GM23338 (cell line): ENCODE measurements at regions not wholly inside any gene's neighbourhood (a gene's known extent, or its start where the extent isn't known, plus 50 kb on each side); places are given as distances from the start of the nearest gene placed in this dataset.

Source experiments
- ATAC-seq: fragments of 200-7000 bp; cut with Tn5 transposase; 3 replicates; pipeline ENCODE4 v1.9.1; 2020
- DNase-seq: peaks from one replicate; pipeline ENCODE4 v3.0.0-alpha.2; 2015; ENCODE audit warnings: low spot score
- H2AFZ ChIP-seq: fragments of 200-600 bp; sonication (generic); 2 replicates; pipeline ENCODE4 v1.8.0; 2016; ENCODE audit warnings: antibody characterized with exemption, mild to moderate bottlenecking, moderate library complexity
- H3F3A ChIP-seq: fragments of 200-600 bp; sonication (generic); replicated peaks from 2 replicates; pipeline ENCODE4 v1.8.0; 2017; ENCODE audit warnings: antibody characterized with exemption, mixed run types, low read depth
- H3K27ac ChIP-seq: fragments of 200-600 bp; sonication (generic); 2 replicates; pipeline ENCODE4 v1.6.1; 2016; ENCODE audit warnings: low read depth
- H3K27me3 ChIP-seq: fragments of 200-600 bp; sonication (generic); 2 replicates; pipeline ENCODE4 v1.8.0; 2016; ENCODE audit warnings: mild to moderate bottlenecking, mixed run types, moderate library complexity; ENCODE audit not compliant: insufficient read depth
- H3K36me3 ChIP-seq: fragments of 200-600 bp; sonication (generic); 2 replicates; pipeline ENCODE4 v1.8.0; 2016; ENCODE audit warnings: mild to moderate bottlenecking; ENCODE audit not compliant: insufficient read depth
- H3K4me1 ChIP-seq: fragments of 200-600 bp; sonication (generic); 2 replicates; pipeline ENCODE4 v1.8.0; 2016; ENCODE audit warnings: mild to moderate bottlenecking, moderate library complexity; ENCODE audit not compliant: insufficient read depth
- H3K4me2 ChIP-seq: fragments of 200-600 bp; sonication (generic); 2 replicates; pipeline ENCODE4 v1.7.1; 2017; ENCODE audit warnings: mixed run types
- H3K4me3 ChIP-seq: fragments of 200-600 bp; sonication (generic); 2 replicates; pipeline ENCODE4 v1.6.1; 2016; ENCODE audit warnings: mixed run types
- H3K79me2 ChIP-seq: fragments of 200-600 bp; sonication (generic); replicated peaks from 2 replicates; pipeline ENCODE4 v1.8.0; 2017; ENCODE audit warnings: mild to moderate bottlenecking; ENCODE audit not compliant: insufficient read depth
- H3K9me2 ChIP-seq: fragments of 200-600 bp; sonication (generic); 2 replicates; pipeline ENCODE4 v1.8.0; 2017; ENCODE audit not compliant: insufficient read depth
- H4K20me1 ChIP-seq: fragments of 200-600 bp; sonication (generic); replicated peaks from 2 replicates; pipeline ENCODE4 v1.8.0; 2017; ENCODE audit warnings: mild to moderate bottlenecking; ENCODE audit not compliant: insufficient read depth
- H3K27ac Mint-ChIP-seq: 2 replicates; pipeline ENCODE4 v1.8.0; 2020; ENCODE audit warnings: inconsistent platforms, mild to moderate bottlenecking, moderate library complexity, mixed read lengths
- H3K27me3 Mint-ChIP-seq: 3 replicates; pipeline ENCODE4 v1.8.0; 2022; ENCODE audit warnings: low read depth, mild to moderate bottlenecking, moderate library complexity, mixed read lengths, inconsistent platforms; ENCODE audit not compliant: insufficient read depth, poor library complexity
- H3K36me3 Mint-ChIP-seq: 3 replicates; pipeline ENCODE4 v1.8.0; 2021; ENCODE audit warnings: low read depth, mild to moderate bottlenecking, inconsistent platforms, moderate library complexity, mixed read lengths
- H3K4me1 Mint-ChIP-seq: 3 replicates; pipeline ENCODE4 v1.8.0; 2020; ENCODE audit warnings: mild to moderate bottlenecking, inconsistent platforms, mixed read lengths
- H3K4me3 Mint-ChIP-seq: 3 replicates; pipeline ENCODE4 v1.8.0; 2021; ENCODE audit warnings: moderate library complexity, mild to moderate bottlenecking, inconsistent platforms, mixed read lengths
- H3K9me3 Mint-ChIP-seq: 3 replicates; pipeline ENCODE4 v1.8.0; 2020; ENCODE audit warnings: moderate library complexity, mild to moderate bottlenecking, inconsistent platforms, mixed read lengths
- CREB1 ChIP-seq: fragments of 250-450 bp; sonication (Bioruptor Pico); IDR thresholded peaks from 2 replicates; pipeline ENCODE4 v1.5.0; 2020; ENCODE audit warnings: low read depth, mild to moderate bottlenecking, moderate library complexity
- CTCF ChIP-seq, 2 experiments: fragments of 200-600 bp in 1 of 2; sonication (generic) in 1 of 2; conservative IDR thresholded peaks; 2 replicates each; pipeline versions ENCODE4 v1.5.1 to v1.6.1; 2016 to 2017; ENCODE audit warnings: antibody characterized with exemption in 2 of 2, low read depth in 2 of 2, mild to moderate bottlenecking in 2 of 2, moderate library complexity in 1 of 2
- ETS1 ChIP-seq: IDR thresholded peaks from 2 replicates; pipeline ENCODE4 v1.6.1; 2016; ENCODE audit warnings: antibody characterized with exemption
- EZH2 ChIP-seq: fragments of 200-600 bp; sonication (generic); IDR thresholded peaks from one replicate; pipeline ENCODE4 v1.8.0; 2017; ENCODE audit warnings: antibody characterized with exemption, mild to moderate bottlenecking, low read depth; ENCODE audit not compliant: unreplicated experiment
- EZH2phosphoT487 ChIP-seq: fragments of 200-600 bp; sonication (generic); IDR thresholded peaks from one replicate; pipeline ENCODE4 v1.8.1; 2018; ENCODE audit warnings: antibody characterized with exemption; ENCODE audit not compliant: unreplicated experiment
- JUNB ChIP-seq: IDR thresholded peaks from one replicate; pipeline ENCODE4 v1.6.1; 2016; ENCODE audit warnings: antibody characterized with exemption; ENCODE audit not compliant: unreplicated experiment
- NANOG ChIP-seq: IDR thresholded peaks from 2 replicates; pipeline ENCODE4 v1.6.1; 2016; ENCODE audit warnings: antibody characterized with exemption, borderline replicate concordance
- POLR2AphosphoS5 ChIP-seq: IDR thresholded peaks from 2 replicates; pipeline ENCODE4 v1.6.1; 2016; ENCODE audit warnings: antibody characterized with exemption, low read depth
- REST ChIP-seq: IDR thresholded peaks from one replicate; pipeline ENCODE4 v1.6.1; 2018; ENCODE audit warnings: antibody characterized with exemption; ENCODE audit not compliant: unreplicated experiment
- STAT1 ChIP-seq: IDR thresholded peaks from one replicate; pipeline ENCODE4 v1.6.1; 2016; ENCODE audit warnings: antibody characterized with exemption; ENCODE audit not compliant: unreplicated experiment
- ZNF114 ChIP-seq: fragments of 250-450 bp; sonication (Bioruptor Pico); IDR thresholded peaks from 2 replicates; pipeline ENCODE4 v1.5.0; 2020; ENCODE audit warnings: mild to moderate bottlenecking, moderate library complexity
- ZNF331 ChIP-seq: fragments of 250-450 bp; sonication (Bioruptor Pico); IDR thresholded peaks from 2 replicates; pipeline ENCODE4 v1.5.0; 2020; ENCODE audit warnings: low read depth, mild to moderate bottlenecking, moderate library complexity
- ZNF462 ChIP-seq: fragments of 250-450 bp; sonication (Bioruptor Pico); IDR thresholded peaks from 2 replicates; pipeline ENCODE4 v1.5.0; 2020; ENCODE audit warnings: mild to moderate bottlenecking, moderate library complexity

GRCh38 chr15:31788104-31788503 lies 242.2 kb upstream of the CHRNA7 start (continued):
- TF ChIP-seq JUNB = no peak
- no peak for TF ChIP-seq ZNF331 (CRISPR knock-in tag)
- TF ChIP-seq CREB1 (CRISPR knock-in tag) = no peak
- TF ChIP-seq NANOG = no peak

GRCh38 chr15:31792611-31793199 lies 237.6 kb upstream of the CHRNA7 start:
- Histone ChIP-seq H3K4me3 (no peak overlapping the region), H3F3A (no peaks in the 10 kb centered on the region), H3K27ac (no peak overlapping the region), H3K79me2 (no peaks in the 10 kb centered on the region), H3K4me2 (no peak overlapping the region), H3K9me2 (no peaks in the 10 kb centered on the region; the same call in 1 of the 2 replicates), H3K36me3 (no peaks in the 10 kb centered on the region), H3K4me1 (no peaks in the 10 kb centered on the region), H4K20me1 (no peaks in the 10 kb centered on the region), H2AFZ (no peak overlapping the region), H3K27me3 (no peaks in the 10 kb centered on the region)
- Mint-ChIP-seq H3K9me3 (no peaks in the 10 kb centered on the region; the same call in 2 of the 3 replicates), H3K4me3 (no peak overlapping the region), H3K36me3 (no peaks in the 10 kb centered on the region), H3K27ac (no peak overlapping the region), H3K27me3 (peaks cover 5% of the 10 kb centered on the region), H3K4me1 (peaks cover 11% of the 10 kb centered on the region; the same call in 2 of the 3 replicates)
- ATAC-seq = no peak
- DNase-seq = no peak
- TF ChIP-seq EZH2 (no peak), CTCF (conservative IDR thresholded peaks at IDR 0.05; ENCODE audit: low read depth in 2 of 2) (no peak), CREB1 (CRISPR knock-in tag) (no peak), ZNF114 (CRISPR knock-in tag) (no peak), POLR2AphosphoS5 (no peak), STAT1 (no peak), EZH2phosphoT487 (no peak), NANOG (no peak), REST (no peak), ZNF331 (CRISPR knock-in tag) (no peak), ETS1 (no peak), ZNF462 (CRISPR knock-in tag) (no peak)
